Panc1 (cell line): ENCODE measurements at regions not wholly inside any gene's neighbourhood (a gene's known extent, or its start where the extent isn't known, plus 50 kb on each side); places are given as distances from the start of the nearest gene placed in this dataset.

ENCODE experiments used
- CTCF ChIP-seq: fragments of 450-650 bp; IDR thresholded peaks from 2 replicates; pipeline ENCODE4 v1.5.1; 2017; ENCODE audit warnings: mild to moderate bottlenecking
- POLR2AphosphoS5 ChIP-seq: IDR thresholded peaks from 2 replicates; pipeline ENCODE4 v1.6.1; 2012; ENCODE audit warnings: mild to moderate bottlenecking, low read depth, low read length, moderate library complexity
- SIN3A ChIP-seq: IDR thresholded peaks from 2 replicates; pipeline ENCODE4 v1.6.1; 2012; ENCODE audit warnings: low read depth, mild to moderate bottlenecking, low read length, moderate library complexity, borderline replicate concordance; ENCODE audit not compliant: insufficient read depth

- no peak for TF ChIP-seq CTCF
- no peak for TF ChIP-seq POLR2AphosphoS5
- no peak for TF ChIP-seq SIN3A
Observed at GRCh38 chr1:57522575-57522974, 98.7 kb upstream of the DAB1 start.
